ENCODE measurements at regions not wholly inside any gene's neighbourhood (a gene's known extent, or its start where the extent isn't known, plus 50 kb on each side); places are given as distances from the start of the nearest gene placed in this dataset.

DNA sequence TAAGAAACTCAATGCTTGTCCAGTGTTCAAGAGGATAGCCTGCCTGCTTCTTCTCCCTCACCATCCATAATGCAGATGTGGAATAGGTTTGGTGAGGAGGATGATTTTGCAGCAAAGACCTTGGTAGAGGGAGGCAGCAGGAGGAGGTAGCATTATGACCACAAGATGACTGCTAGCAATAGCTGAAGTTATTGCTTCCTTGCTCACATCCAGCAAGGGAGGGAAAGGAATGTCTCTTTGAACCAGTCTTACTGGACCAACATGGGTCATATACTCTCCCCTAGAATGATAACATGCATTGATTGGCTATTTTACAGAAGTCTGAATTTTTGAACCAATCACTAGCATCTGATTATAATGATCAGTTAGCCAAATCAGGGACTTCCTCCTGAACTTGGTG lies 607.6 kb downstream of the EBF1 start:
- H3K4me3 ChIP-seq, result no peak overlapping the region
- no peak for TF ChIP-seq POLR2A (IDR thresholded peaks at IDR 0.05)
- TF ChIP-seq, protein P1, sequence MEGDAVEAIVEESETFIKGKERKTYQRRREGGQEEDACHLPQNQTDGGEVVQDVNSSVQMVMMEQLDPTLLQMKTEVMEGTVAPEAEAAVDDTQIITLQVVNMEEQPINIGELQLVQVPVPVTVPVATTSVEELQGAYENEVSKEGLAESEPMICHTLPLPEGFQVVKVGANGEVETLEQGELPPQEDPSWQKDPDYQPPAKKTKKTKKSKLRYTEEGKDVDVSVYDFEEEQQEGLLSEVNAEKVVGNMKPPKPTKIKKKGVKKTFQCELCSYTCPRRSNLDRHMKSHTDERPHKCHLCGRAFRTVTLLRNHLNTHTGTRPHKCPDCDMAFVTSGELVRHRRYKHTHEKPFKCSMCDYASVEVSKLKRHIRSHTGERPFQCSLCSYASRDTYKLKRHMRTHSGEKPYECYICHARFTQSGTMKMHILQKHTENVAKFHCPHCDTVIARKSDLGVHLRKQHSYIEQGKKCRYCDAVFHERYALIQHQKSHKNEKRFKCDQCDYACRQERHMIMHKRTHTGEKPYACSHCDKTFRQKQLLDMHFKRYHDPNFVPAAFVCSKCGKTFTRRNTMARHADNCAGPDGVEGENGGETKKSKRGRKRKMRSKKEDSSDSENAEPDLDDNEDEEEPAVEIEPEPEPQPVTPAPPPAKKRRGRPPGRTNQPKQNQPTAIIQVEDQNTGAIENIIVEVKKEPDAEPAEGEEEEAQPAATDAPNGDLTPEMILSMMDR (IDR thresholded peaks at IDR 0.05), result no peak
- no peaks in the 10 kb centered on the region for H3K27me3 ChIP-seq
- ATAC-seq (no peak), DNase-seq (no peak)
- peaks cover 0 to 5% (median 0%) of the 10 kb centered on the region in 3 donors for H3K9me3 ChIP-seq
- intact Hi-C loops (cut with DNase I), result no loop called here
- H3K4me1 ChIP-seq, result no peaks in the 10 kb centered on the region
- no peak overlapping the region for H3K27ac ChIP-seq
- H3K36me3 ChIP-seq (replicated peaks in 1 of 2; ENCODE audit: insufficient read depth in 1 of 2, low read depth in 2 of 2), result no peaks in the 10 kb centered on the region

DNA sequence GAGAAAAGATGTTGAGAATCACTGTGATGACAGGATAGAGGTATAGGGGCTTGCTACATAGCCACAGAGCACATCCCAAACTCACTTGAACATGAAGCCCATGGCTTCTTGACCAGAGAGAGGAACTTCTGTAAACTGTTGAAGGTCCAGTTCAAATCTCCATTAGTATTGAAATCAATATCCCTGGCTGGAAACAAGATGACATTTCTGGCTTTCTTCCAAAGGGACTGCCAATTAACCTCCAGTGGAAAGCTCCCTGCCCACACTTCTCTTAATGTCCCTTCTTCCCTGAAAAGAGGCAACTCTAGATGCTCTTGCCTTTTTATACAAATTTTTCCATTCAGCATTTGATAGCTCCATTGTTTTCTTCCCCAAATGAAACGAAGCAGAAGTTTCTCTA lies 612.1 kb downstream of the EBF1 start:
- no peaks in the 10 kb centered on the region for H3K27me3 ChIP-seq
- H3K9me3 ChIP-seq, result no peaks in the 10 kb centered on the region
- 13 to 17% methylated on average over 1 of the region's 1 CpG for WGBS, 2 donors
- DNase-seq (no peak), ATAC-seq (no peak)
- no peak overlapping the region for H3K4me3 ChIP-seq
- intact Hi-C loops (cut with DNase I), result no loop called here
- H3K4me1 ChIP-seq, result peaks cover 12% of the 10 kb centered on the region
- no peak for TF ChIP-seq POLR2A (IDR thresholded peaks at IDR 0.05)
- TF ChIP-seq, protein P1 (IDR thresholded peaks at IDR 0.05), result no peak
- no peaks in the 10 kb centered on the region for H3K36me3 ChIP-seq (replicated peaks in 1 of 2; ENCODE audit: insufficient read depth in 1 of 2, low read depth in 2 of 2)
- no peak overlapping the region for H3K27ac ChIP-seq

DNA sequence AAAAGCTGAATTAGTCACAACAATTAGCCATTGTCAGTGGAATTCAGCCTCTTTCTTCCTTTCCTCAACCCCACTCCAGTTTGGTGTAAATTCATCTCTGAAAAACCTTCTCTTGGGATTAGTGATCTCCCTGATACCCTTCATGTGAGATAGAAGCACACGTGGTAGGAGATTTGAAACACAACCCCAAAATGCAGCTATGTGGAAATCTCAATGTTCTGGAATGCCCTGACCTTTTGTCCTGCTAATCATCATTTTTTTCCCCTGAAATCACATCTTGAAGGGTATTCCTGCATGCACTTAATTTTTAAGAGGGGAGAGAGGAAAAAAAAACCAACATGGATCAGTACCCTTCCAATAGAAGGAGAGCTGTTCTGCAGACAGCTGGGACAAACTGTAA lies 612.6 kb downstream of the EBF1 start:
- WGBS, 2 donors, result 81 to 86% methylated on average over 1 of the region's 1 CpG

DNA sequence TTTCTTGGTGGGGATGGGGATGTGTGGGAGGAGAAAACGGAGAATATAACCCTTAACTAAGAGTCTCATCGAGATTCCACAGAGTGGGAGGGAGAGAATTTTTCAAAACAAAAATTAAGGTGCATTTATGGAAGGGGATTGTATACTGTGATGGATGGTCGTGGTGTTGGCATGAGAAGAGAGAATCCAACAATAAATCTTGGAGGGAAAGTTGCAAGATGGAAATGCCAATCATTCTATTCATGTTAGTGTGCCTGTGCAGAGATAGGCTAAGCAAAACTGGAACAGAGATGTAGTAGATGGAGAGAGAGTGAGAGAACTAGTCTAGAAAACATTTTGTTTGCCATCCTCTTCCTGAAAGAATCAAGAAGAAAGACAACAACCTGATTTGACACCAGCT lies 613.1 kb downstream of the EBF1 start:
- 79 to 89% methylated on average over 3 of the region's 3 CpGs for WGBS, 2 donors
- Histone ChIP-seq H3K27me3 (no peaks in the 10 kb centered on the region), H3K27ac (no peak overlapping the region), H3K36me3 (replicated peaks in 1 of 2; ENCODE audit: insufficient read depth in 1 of 2, low read depth in 2 of 2) (no peaks in the 10 kb centered on the region), H3K9me3 (no peaks in the 10 kb centered on the region), H3K4me1 (peaks cover 12% of the 10 kb centered on the region), H3K4me3 (no peak overlapping the region)
- ATAC-seq (no peak), DNase-seq (no peak)
- no peak for TF ChIP-seq POLR2A (IDR thresholded peaks at IDR 0.05)
- TF ChIP-seq, protein P1 (IDR thresholded peaks at IDR 0.05), result no peak
- intact Hi-C loops (cut with DNase I), result no loop called here

More for the DNA sequence above, 612.6 kb downstream of the EBF1 start:
- Histone ChIP-seq H3K27ac (no peak overlapping the region), H3K9me3 (no peaks in the 10 kb centered on the region), H3K4me3 (no peak overlapping the region), H3K27me3 (no peaks in the 10 kb centered on the region), H3K4me1 (peaks cover 12% of the 10 kb centered on the region), H3K36me3 (replicated peaks in 1 of 2; ENCODE audit: insufficient read depth in 1 of 2, low read depth in 2 of 2) (no peaks in the 10 kb centered on the region)
- intact Hi-C loops (cut with DNase I), result no loop called here
- ATAC-seq, result no peak
- TF ChIP-seq, protein P1 (IDR thresholded peaks at IDR 0.05), result no peak
- TF ChIP-seq POLR2A (IDR thresholded peaks at IDR 0.05), result no peak
- no peak for DNase-seq

DNA sequence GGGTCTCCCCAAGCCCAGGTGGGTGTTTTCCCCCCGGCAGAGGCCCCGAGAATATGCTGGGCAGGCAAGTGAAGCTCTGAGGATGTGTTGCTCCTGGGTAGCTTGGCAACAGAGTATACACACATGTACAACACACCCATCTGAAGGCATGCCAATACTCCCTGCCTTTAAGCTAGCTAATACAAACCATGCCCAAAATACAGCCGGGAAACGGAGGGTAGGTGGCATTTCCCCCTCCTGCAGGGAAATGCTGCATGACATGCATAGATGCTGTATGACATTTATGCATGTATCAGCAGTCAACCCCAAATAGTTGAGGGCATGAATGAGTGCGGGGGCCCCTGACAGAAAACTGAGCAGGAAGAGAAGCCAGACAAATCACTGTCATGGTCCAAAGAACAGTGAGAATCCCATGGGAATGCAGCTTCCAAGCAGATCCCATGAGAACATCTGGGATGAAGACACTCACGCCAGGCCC lies 614.1 kb downstream of the EBF1 start:
- Histone ChIP-seq H3K4me1 (peaks cover 12% of the 10 kb centered on the region), H3K27me3 (no peaks in the 10 kb centered on the region), H3K9me3 (no peaks in the 10 kb centered on the region), H3K4me3 (no peak overlapping the region), H3K36me3 (replicated peaks in 1 of 2; ENCODE audit: insufficient read depth in 1 of 2, low read depth in 2 of 2) (no peaks in the 10 kb centered on the region), H3K27ac (no peak overlapping the region)
- TF ChIP-seq POLR2A (IDR thresholded peaks at IDR 0.05), result no peak
- TF ChIP-seq, protein P1 (IDR thresholded peaks at IDR 0.05), result no peak
- ATAC-seq (peak; percentile 36), DNase-seq (peak in 1 of 4 donors; percentile 37)
- 81 to 89% methylated on average over 4 to 5 of the region's 6 CpGs for WGBS, 2 donors
- intact Hi-C loops (cut with DNase I), result no loop called here
